ENCODE measurements at regions not wholly inside any gene's neighbourhood (a gene's known extent, or its start where the extent isn't known, plus 50 kb on each side); places are given as distances from the start of the nearest gene placed in this dataset.
"Not testable (repeated sequence)": the region's sequence is repeated elsewhere in the genome, so short reads cannot be mapped to it uniquely, and the experiment has no call there.

DNA sequence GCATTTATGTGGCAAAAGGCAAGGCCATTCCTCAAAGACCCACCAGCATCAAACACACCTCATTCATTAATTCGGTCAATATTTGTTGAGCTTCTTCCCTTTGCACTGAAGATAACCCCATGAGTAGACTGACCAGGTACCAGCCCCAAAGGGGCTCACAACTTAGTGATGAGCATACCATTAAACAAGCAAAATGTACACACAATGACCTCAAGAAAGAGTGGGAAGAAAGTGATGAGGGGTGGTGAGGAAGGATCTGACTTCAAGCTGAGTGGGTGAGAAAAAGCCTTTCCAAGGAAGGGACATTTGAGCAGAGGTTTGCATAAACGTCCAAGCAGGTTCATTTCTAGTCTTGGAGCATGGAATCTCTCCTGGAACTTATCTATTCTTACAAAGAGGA lies 562.5 kb downstream of the TOX3 start:
- Histone ChIP-seq H3K4me3 (ENCODE audit: low read depth, low read length) (no peak overlapping the region), H3K9me3 (ENCODE audit: severe bottlenecking) (no peaks in the 10 kb centered on the region), H3K27me3 (ENCODE audit: insufficient read depth, low read depth, severe bottlenecking) (no peaks in the 10 kb centered on the region), H3K27ac (no peak overlapping the region), H3K36me3 (no peaks in the 10 kb centered on the region)
- TF ChIP-seq, protein P1, sequence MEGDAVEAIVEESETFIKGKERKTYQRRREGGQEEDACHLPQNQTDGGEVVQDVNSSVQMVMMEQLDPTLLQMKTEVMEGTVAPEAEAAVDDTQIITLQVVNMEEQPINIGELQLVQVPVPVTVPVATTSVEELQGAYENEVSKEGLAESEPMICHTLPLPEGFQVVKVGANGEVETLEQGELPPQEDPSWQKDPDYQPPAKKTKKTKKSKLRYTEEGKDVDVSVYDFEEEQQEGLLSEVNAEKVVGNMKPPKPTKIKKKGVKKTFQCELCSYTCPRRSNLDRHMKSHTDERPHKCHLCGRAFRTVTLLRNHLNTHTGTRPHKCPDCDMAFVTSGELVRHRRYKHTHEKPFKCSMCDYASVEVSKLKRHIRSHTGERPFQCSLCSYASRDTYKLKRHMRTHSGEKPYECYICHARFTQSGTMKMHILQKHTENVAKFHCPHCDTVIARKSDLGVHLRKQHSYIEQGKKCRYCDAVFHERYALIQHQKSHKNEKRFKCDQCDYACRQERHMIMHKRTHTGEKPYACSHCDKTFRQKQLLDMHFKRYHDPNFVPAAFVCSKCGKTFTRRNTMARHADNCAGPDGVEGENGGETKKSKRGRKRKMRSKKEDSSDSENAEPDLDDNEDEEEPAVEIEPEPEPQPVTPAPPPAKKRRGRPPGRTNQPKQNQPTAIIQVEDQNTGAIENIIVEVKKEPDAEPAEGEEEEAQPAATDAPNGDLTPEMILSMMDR (IDR thresholded peaks at IDR 0.05; ENCODE audit: low read depth, low read length), result no peak
- DNase-seq, result no peak

DNA sequence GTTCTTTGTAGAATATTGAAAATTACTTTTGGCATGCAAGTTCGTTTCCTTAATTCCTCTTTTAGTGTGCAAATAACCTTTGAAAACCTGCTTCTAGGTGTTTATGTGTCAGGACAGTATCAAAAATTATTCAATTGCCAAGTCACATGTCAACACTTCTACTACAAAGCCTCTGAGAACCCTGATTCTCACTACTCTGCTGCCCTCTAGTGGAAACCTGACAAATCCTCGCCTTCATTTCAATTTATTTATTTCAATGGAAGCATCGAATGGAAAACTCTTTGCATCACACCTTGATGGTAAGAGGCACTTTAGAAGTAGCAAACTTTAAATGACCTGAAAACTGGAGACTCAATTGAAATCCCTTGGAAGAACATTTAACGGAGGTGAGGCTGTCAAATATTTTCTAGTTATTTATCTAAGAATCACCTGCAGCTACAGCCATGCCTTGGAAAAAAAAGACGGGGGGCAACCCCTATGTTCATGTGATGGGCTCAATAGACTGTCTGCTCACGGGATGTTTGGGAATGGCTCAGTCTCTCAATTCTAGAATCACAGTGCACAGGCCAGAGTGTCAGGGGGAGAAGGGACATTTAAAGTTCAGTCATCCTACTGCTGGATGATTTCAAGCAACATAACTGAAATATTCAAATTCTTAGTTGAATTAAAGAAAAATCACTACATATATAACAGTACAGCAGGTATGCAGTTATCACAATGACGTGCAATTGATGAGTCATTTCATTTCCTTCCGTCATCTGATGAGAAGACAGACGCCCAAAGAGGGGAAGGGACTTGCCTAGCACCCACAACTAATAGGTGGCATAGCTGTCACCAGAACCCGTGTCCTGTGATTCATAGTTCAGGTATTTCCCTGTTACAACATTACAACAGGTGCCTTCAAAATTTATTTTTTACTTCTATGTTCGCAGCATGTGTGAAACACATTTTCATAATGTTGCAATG lies 563.9 kb downstream of the TOX3 start:
- TF ChIP-seq, protein P1 (IDR thresholded peaks at IDR 0.05; ENCODE audit: low read depth, low read length), result peak; percentile 52
- DNase-seq, result peak; percentile 50
- H3K27ac ChIP-seq, result no peak overlapping the region; the same call in 1 of the 2 replicates
- H3K27me3 ChIP-seq (ENCODE audit: insufficient read depth, low read depth, severe bottlenecking), result no peaks in the 10 kb centered on the region
- no peaks in the 10 kb centered on the region for H3K36me3 ChIP-seq
- no peaks in the 10 kb centered on the region for H3K9me3 ChIP-seq (ENCODE audit: severe bottlenecking)
- H3K4me3 ChIP-seq (ENCODE audit: low read depth, low read length), result no peak overlapping the region

DNA sequence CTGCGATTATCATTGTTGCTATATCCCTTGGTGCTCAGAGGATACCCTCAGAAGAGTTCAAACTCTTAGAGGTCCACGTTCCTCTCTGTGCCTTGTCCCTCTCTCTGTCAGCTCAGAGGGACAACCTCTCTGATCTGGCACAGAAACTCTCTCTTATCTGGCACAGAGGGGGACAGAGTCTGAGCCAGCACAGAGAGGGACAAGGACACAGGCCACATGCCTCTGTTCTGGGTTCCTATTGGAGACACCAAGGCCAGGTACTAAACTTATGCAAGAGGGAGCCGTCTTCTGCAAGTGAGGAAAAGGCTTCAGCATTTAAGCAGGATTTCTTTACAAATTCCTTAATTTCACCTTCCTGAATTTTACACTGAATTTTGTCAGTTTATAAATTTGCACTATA lies 565.2 kb downstream of the TOX3 start:
- Histone ChIP-seq H3K27ac (no peak overlapping the region), H3K27me3 (ENCODE audit: insufficient read depth, low read depth, severe bottlenecking) (no peaks in the 10 kb centered on the region), H3K36me3 (no peaks in the 10 kb centered on the region), H3K9me3 (ENCODE audit: severe bottlenecking) (no peaks in the 10 kb centered on the region), H3K4me3 (ENCODE audit: low read depth, low read length) (no peak overlapping the region)
- TF ChIP-seq, protein P1 (IDR thresholded peaks at IDR 0.05; ENCODE audit: low read depth, low read length), result no peak
- DNase-seq, result no peak

DNA sequence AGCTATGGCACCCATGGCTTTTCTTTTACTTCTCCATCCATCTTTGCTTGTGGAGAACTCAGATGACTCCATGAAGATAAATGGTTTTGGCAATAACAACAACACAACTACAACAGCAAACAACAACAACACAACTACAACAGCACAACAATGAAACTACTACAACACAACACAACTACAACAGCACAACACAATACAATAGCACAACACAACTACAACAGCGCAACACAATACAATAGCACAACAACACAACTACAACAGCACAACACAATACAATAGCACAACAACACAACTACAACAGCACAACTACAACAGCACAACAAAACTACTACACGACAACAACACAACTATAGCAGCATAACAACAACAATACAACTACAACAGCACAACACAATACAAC lies 569.4 kb downstream of the TOX3 start:
- H3K36me3 ChIP-seq; H3K27ac ChIP-seq; H3K4me3 ChIP-seq (ENCODE audit: low read depth, low read length); DNase-seq; H3K9me3 ChIP-seq (ENCODE audit: severe bottlenecking); H3K27me3 ChIP-seq (ENCODE audit: insufficient read depth, low read depth, severe bottlenecking): not testable (repeated sequence)

DNA sequence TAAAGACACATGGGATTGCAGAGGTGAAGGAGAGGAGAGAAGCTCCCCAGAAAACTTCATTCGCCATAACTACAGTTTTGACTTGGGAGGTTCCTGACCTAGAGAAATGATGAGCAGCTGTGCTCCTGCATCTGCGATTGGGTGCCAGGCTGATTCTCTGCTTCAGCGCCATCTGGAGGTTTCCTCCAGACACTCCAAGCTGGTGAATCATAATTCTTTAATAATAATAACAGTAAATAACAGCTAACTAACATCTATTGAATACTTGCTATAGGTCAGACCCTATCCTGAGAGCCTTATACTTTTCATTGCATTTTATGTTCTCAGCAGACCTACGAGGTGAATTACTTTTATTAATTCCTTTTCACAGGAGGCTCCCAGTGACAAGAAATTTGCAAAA lies 575.8 kb downstream of the TOX3 start:
- H3K9me3 ChIP-seq (ENCODE audit: severe bottlenecking), result no peaks in the 10 kb centered on the region
- H3K27me3 ChIP-seq (ENCODE audit: insufficient read depth, low read depth, severe bottlenecking), result no peaks in the 10 kb centered on the region
- TF ChIP-seq, protein P1 (IDR thresholded peaks at IDR 0.05; ENCODE audit: low read depth, low read length), result peak; percentile 63
- no peak overlapping the region for H3K27ac ChIP-seq
- no peaks in the 10 kb centered on the region for H3K36me3 ChIP-seq
- DNase-seq, result peak; percentile 47
- no peak overlapping the region for H3K4me3 ChIP-seq (ENCODE audit: low read depth, low read length)

DNA sequence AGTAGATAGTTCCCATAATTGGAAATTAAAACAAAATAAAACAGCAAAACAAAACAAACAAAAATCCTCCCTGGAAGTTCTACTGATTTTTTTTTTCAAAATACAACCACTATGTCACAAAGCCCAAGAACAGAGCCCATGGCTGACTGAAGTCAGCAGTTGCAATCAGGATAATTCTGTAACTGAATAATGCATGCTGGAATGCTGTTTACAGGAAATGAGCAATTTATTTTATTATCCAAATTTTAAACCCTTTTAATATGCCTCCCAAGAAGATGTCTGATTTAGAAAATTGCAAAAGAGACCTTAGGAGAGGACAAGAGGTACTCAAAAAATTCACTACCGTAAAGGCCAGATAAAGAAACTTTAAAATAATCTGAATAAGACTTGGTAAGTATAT lies 578.2 kb downstream of the TOX3 start:
- H3K27ac ChIP-seq, result no peak overlapping the region
- TF ChIP-seq, protein P1 (IDR thresholded peaks at IDR 0.05; ENCODE audit: low read depth, low read length), result no peak
- H3K27me3 ChIP-seq (ENCODE audit: insufficient read depth, low read depth, severe bottlenecking), result no peaks in the 10 kb centered on the region
- H3K4me3 ChIP-seq (ENCODE audit: low read depth, low read length), result no peak overlapping the region
- no peaks in the 10 kb centered on the region for H3K36me3 ChIP-seq
- H3K9me3 ChIP-seq (ENCODE audit: severe bottlenecking), result no peaks in the 10 kb centered on the region
- no peak for DNase-seq
